HG03354 (cell line): ENCODE measurements at regions not wholly inside any gene's neighbourhood (a gene's known extent, or its start where the extent isn't known, plus 50 kb on each side); places are given as distances from the start of the nearest gene placed in this dataset.

Experiments used
- ATAC-seq: cut with Tn5 transposase; IDR thresholded peaks from one replicate; pipeline ENCODE4 v1.9.1; 2021; ENCODE audit warnings: mild to moderate bottlenecking; ENCODE audit not compliant: unreplicated experiment, poor library complexity, severe bottlenecking

GRCh38 chr5:146940295-146940694 lies 61.7 kb upstream of the PPP2R2B start:
- no peak for ATAC-seq

- no peak for ATAC-seq
These were observed 65.5 kb upstream of the PPP2R2B start for GRCh38 chr5:146944019-146944418.

GRCh38 chr5:146944764-146945616 lies 66.4 kb upstream of the PPP2R2B start:
- ATAC-seq, result no peak

GRCh38 chr5:146945617-146946084 lies 67.1 kb upstream of the PPP2R2B start:
- no peak for ATAC-seq

GRCh38 chr5:146947181-146947941 lies 68.8 kb upstream of the PPP2R2B start:
- peak; percentile 79 for ATAC-seq

- ATAC-seq, result no peak
These were observed 70.1 kb upstream of the PPP2R2B start for GRCh38 chr5:146948666-146949065.

GRCh38 chr5:146952168-146952567 lies 73.6 kb upstream of the PPP2R2B start:
- no peak for ATAC-seq

GRCh38 chr5:146956217-146956616 lies 77.7 kb upstream of the PPP2R2B start:
- no peak for ATAC-seq

GRCh38 chr5:146959360-146959759 lies 80.8 kb upstream of the PPP2R2B start:
- no peak for ATAC-seq

- no peak for ATAC-seq
These were observed 84.3 kb upstream of the PPP2R2B start for GRCh38 chr5:146962801-146963355.

GRCh38 chr5:146965761-146966659 lies 87.5 kb upstream of the PPP2R2B start:
- ATAC-seq, result peak; percentile 99

- no peak for ATAC-seq
These were observed 89.1 kb upstream of the PPP2R2B start for GRCh38 chr5:146967646-146968045.

- ATAC-seq, result no peak
These were observed 92.8 kb upstream of the PPP2R2B start for GRCh38 chr5:146971401-146971800.

GRCh38 chr5:146986469-146986868 lies 107.9 kb upstream of the PPP2R2B start:
- ATAC-seq, result no peak

GRCh38 chr5:146993876-146994530 lies 115.4 kb upstream of the PPP2R2B start:
- no peak for ATAC-seq

- no peak for ATAC-seq
These were observed 117.3 kb upstream of the PPP2R2B start for GRCh38 chr5:146995878-146996277.

- ATAC-seq, result no peak
These were observed 136.8 kb upstream of the PPP2R2B start for GRCh38 chr5:147015405-147015804.

- ATAC-seq, result no peak
These were observed 138.6 kb upstream of the PPP2R2B start for GRCh38 chr5:147017191-147017590.

- ATAC-seq, result no peak
These were observed 139.1 kb upstream of the PPP2R2B start for GRCh38 chr5:147017621-147018020.
